ENCODE measurements at regions not wholly inside any gene's neighbourhood (a gene's known extent, or its start where the extent isn't known, plus 50 kb on each side); places are given as distances from the start of the nearest gene placed in this dataset.

DNA sequence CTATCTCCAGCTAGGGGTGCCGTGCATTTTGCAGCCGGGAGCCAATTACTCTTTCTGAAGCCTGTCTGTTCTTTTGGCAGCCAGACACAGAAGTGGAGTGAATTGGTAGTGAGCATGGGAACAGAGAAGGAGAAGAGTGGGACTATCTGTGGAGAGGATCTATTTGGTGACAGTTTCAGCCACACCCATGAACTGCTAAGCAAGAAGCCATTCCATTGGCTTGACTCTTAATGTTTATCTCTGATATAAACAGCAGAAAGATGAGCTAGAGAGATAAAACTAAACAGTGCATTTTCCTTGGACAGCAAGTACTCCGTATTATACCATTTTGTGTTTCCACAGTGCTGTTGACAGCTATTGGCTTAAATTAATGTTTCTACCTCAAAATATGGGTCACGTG lies 259.6 kb upstream of the THUMPD2 start:
- Histone ChIP-seq H4K20me1 (ENCODE audit: insufficient read depth, low read length) (no peaks in the 10 kb centered on the region), H3K36me3 (replicated peaks; ENCODE audit: low read depth, low read length) (no peaks in the 10 kb centered on the region), H3K9me3 (ENCODE audit: insufficient read depth, low read length) (peaks cover 3% of the 10 kb centered on the region; the same call in 1 of the 2 replicates), H3K4me1 (ENCODE audit: low read length) (no peaks in the 10 kb centered on the region), H3K9ac (ENCODE audit: low read length) (no peak overlapping the region), H3K4me2 (ENCODE audit: low read length) (no peak overlapping the region), H3K79me2 (ENCODE audit: low read length) (no peaks in the 10 kb centered on the region), H2AFZ (ENCODE audit: low read depth, low read length) (no peak overlapping the region), H3K27me3 (ENCODE audit: low read depth, low read length) (peaks cover 8% of the 10 kb centered on the region; the same call in 1 of the 2 replicates), H3K4me3 (ENCODE audit: low read length) (no peak overlapping the region), H3K27ac (ENCODE audit: low read length) (no peak overlapping the region)
- TF ChIP-seq, protein P1, sequence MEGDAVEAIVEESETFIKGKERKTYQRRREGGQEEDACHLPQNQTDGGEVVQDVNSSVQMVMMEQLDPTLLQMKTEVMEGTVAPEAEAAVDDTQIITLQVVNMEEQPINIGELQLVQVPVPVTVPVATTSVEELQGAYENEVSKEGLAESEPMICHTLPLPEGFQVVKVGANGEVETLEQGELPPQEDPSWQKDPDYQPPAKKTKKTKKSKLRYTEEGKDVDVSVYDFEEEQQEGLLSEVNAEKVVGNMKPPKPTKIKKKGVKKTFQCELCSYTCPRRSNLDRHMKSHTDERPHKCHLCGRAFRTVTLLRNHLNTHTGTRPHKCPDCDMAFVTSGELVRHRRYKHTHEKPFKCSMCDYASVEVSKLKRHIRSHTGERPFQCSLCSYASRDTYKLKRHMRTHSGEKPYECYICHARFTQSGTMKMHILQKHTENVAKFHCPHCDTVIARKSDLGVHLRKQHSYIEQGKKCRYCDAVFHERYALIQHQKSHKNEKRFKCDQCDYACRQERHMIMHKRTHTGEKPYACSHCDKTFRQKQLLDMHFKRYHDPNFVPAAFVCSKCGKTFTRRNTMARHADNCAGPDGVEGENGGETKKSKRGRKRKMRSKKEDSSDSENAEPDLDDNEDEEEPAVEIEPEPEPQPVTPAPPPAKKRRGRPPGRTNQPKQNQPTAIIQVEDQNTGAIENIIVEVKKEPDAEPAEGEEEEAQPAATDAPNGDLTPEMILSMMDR (IDR thresholded peaks at IDR 0.05; ENCODE audit: low read depth, low read length), result no peak
- TF ChIP-seq EZH2phosphoT487 (IDR thresholded peaks at IDR 0.05; ENCODE audit: low read depth), result no peak

DNA sequence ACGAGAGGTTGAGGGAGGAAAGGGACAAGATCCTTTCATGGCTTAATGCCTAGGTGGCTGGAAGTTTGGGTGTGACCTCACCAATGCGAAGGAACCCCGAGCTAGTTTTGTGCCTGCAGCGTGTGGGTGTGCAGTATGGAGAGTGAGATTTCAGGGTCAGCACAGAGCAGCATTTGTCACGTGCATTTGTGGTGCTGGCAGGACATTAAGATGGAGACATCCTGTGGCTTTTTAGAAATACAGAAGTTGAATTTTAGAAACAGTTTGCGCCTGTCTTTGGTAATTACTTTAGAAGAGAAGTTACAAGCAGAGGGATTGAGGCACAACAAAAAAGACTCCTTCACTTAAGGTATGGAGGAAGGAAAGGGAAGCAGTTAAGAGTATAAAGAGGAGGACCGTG lies 258.2 kb upstream of the THUMPD2 start:
- TF ChIP-seq, protein P1 (IDR thresholded peaks at IDR 0.05; ENCODE audit: low read depth, low read length), result no peak
- no peak for TF ChIP-seq EZH2phosphoT487 (IDR thresholded peaks at IDR 0.05; ENCODE audit: low read depth)
- no peak overlapping the region for H3K4me3 ChIP-seq (ENCODE audit: low read length)
- peaks cover 3% of the 10 kb centered on the region; the same call in 1 of the 2 replicates for H3K9me3 ChIP-seq (ENCODE audit: insufficient read depth, low read length)
- H2AFZ ChIP-seq (ENCODE audit: low read depth, low read length), result no peak overlapping the region
- peaks cover 10% of the 10 kb centered on the region for H3K4me1 ChIP-seq (ENCODE audit: low read length)
- peaks cover 8% of the 10 kb centered on the region; the same call in 1 of the 2 replicates for H3K27me3 ChIP-seq (ENCODE audit: low read depth, low read length)
- no peaks in the 10 kb centered on the region for H4K20me1 ChIP-seq (ENCODE audit: insufficient read depth, low read length)
- no peaks in the 10 kb centered on the region for H3K79me2 ChIP-seq (ENCODE audit: low read length)
- no peaks in the 10 kb centered on the region for H3K36me3 ChIP-seq (replicated peaks; ENCODE audit: low read depth, low read length)
- H3K4me2 ChIP-seq (ENCODE audit: low read length), result no peak overlapping the region
- no peak overlapping the region for H3K9ac ChIP-seq (ENCODE audit: low read length)
- H3K27ac ChIP-seq (ENCODE audit: low read length), result no peak overlapping the region

DNA sequence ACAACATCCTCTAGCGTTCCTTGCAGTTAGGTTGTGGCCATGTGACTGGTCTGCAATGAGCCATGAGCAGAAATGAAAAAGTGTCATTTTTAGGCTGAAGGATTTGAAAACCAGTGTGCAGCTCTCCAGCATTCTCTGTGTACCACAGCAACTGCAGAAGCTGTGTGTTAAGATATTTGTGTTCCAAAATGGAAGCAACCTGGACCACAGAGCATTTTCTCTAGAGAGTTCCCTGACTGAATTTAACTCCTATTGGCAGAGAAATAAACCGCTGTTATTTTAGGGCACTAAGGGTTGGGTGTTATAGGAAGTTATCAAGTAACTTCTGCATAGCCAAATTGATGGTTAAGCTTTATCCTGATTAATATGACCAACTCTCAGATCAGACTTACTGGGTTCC lies 257.2 kb upstream of the THUMPD2 start:
- Histone ChIP-seq H3K79me2 (ENCODE audit: low read length) (no peaks in the 10 kb centered on the region), H3K9me3 (ENCODE audit: insufficient read depth, low read length) (peaks cover 3% of the 10 kb centered on the region; the same call in 1 of the 2 replicates), H3K36me3 (replicated peaks; ENCODE audit: low read depth, low read length) (no peaks in the 10 kb centered on the region), H3K27ac (ENCODE audit: low read length) (no peak overlapping the region), H3K4me1 (ENCODE audit: low read length) (peaks cover 14% of the 10 kb centered on the region), H3K27me3 (ENCODE audit: low read depth, low read length) (peaks cover 12% of the 10 kb centered on the region; the same call in 1 of the 2 replicates), H3K9ac (ENCODE audit: low read length) (no peak overlapping the region), H2AFZ (ENCODE audit: low read depth, low read length) (no peak overlapping the region), H4K20me1 (ENCODE audit: insufficient read depth, low read length) (no peaks in the 10 kb centered on the region), H3K4me3 (ENCODE audit: low read length) (no peak overlapping the region), H3K4me2 (ENCODE audit: low read length) (no peak overlapping the region)
- TF ChIP-seq, protein P1 (IDR thresholded peaks at IDR 0.05; ENCODE audit: low read depth, low read length), result no peak
- TF ChIP-seq EZH2phosphoT487 (IDR thresholded peaks at IDR 0.05; ENCODE audit: low read depth), result no peak

DNA sequence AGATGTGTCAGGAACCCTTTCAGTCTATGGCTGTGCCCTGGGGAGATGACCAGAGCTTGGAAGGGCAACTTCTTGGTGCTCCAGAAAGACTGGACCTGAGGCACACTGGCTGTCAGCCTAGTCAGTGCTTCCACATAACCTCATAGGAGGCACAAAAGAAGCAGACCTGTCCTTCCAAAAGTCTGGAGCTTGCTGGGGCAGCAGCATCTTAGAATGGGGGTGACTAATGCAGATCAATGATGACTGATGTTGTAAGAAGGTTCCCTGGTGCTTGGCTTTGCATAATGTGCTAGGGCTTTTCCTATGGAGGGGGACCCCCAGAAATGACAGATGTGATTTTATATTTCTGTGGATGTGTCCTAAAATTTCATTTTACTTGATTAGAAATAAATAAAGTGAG lies 255.7 kb upstream of the THUMPD2 start:
- no peak overlapping the region for H3K27ac ChIP-seq (ENCODE audit: low read length)
- TF ChIP-seq EZH2phosphoT487 (IDR thresholded peaks at IDR 0.05; ENCODE audit: low read depth), result no peak
- TF ChIP-seq, protein P1 (IDR thresholded peaks at IDR 0.05; ENCODE audit: low read depth, low read length), result no peak
- no peak overlapping the region for H3K4me3 ChIP-seq (ENCODE audit: low read length)
- H3K36me3 ChIP-seq (replicated peaks; ENCODE audit: low read depth, low read length), result no peaks in the 10 kb centered on the region
- H3K9ac ChIP-seq (ENCODE audit: low read length), result no peak overlapping the region
- no peak overlapping the region for H2AFZ ChIP-seq (ENCODE audit: low read depth, low read length)
- peaks cover 18% of the 10 kb centered on the region; the same call in 1 of the 2 replicates for H3K27me3 ChIP-seq (ENCODE audit: low read depth, low read length)
- peaks cover 3% of the 10 kb centered on the region; the same call in 1 of the 2 replicates for H3K9me3 ChIP-seq (ENCODE audit: insufficient read depth, low read length)
- H3K4me1 ChIP-seq (ENCODE audit: low read length), result peaks cover 17% of the 10 kb centered on the region
- H3K4me2 ChIP-seq (ENCODE audit: low read length), result no peak overlapping the region
- no peaks in the 10 kb centered on the region for H3K79me2 ChIP-seq (ENCODE audit: low read length)
- H4K20me1 ChIP-seq (ENCODE audit: insufficient read depth, low read length), result no peaks in the 10 kb centered on the region

All from OCI-LY3 (cell line).